ENCODE measurements at regions not wholly inside any gene's neighbourhood (a gene's known extent, or its start where the extent isn't known, plus 50 kb on each side); places are given as distances from the start of the nearest gene placed in this dataset.
"Not testable (repeated sequence)": the region's sequence is repeated elsewhere in the genome, so short reads cannot be mapped to it uniquely, and the experiment has no call there.

GRCh38 chr12:127984386-127985055 lies 282.4 kb upstream of the TMEM132C start:
- no peak for DNase-seq

GRCh38 chr12:127987199-127987901 lies 279.6 kb upstream of the TMEM132C start:
- DNase-seq: no peak

- no peak for DNase-seq
These were observed 275.5 kb upstream of the TMEM132C start for GRCh38 chr12:127991485-127991884.

DNA sequence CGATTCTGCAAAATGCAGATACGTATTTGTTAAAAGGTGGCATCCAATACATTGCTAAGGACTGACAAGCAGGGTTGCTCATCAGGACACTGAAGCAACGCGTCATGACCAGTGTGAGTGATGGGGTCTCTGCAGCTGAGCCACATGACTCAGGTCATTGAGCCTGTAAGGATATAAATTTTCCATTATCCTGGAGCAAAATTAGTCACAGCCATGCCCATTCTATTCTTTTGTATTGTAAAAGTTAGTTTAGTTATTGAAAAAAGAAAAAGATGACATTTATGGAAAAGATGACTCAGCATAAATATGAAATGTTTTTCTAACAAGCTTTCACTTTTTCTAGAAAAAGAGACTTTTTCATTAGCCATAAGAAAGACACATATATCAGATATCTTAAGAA lies 268.0 kb upstream of the TMEM132C start:
- no peak for DNase-seq

DNA sequence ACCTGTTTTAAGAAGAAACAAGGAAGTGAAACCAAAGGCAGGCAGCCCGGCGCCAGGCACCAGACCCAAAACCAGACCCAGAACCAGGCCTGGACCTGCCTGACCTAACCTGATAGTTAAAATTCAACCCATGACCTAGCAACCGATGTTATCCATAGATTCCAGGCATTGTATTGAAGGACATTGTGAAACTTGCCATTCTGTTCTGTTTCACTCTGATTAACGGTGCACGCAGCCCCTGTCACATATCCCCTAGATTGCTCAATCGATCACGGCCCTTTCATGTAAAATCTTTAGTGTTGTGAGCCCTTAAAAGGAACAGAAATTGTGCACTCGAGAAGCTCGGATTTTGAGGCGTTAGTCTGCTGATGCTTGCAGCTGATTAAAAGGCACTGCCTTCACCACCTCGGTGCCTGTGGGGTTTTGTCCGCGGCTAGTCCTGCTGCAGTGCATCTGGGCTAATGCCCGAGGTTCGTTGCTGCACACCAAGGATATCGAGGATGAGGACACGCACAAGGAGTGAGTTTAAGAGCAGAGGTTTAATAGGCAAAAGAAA lies 262.5 kb upstream of the TMEM132C start:
- no peak for DNase-seq

DNA sequence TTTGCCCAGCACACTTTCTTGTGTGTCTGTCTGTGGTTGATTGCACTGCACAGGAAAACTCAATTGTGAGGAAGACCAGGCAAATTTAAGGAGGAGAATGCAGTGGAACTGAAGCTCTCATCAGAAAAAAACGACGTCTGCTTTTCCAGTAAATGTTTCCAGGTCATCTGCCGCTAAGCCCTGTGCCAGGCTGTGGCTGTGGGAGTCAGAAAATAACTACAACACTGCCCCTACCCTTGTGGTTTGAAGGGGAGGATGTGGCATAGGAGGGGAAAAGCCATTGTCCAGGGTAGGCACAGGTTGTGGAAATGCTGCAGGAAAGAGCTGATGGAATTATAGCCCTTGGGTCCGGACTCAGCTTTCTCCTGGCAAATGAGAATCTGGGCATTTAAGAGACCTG lies 259.7 kb upstream of the TMEM132C start:
- DNase-seq: no peak

DNA sequence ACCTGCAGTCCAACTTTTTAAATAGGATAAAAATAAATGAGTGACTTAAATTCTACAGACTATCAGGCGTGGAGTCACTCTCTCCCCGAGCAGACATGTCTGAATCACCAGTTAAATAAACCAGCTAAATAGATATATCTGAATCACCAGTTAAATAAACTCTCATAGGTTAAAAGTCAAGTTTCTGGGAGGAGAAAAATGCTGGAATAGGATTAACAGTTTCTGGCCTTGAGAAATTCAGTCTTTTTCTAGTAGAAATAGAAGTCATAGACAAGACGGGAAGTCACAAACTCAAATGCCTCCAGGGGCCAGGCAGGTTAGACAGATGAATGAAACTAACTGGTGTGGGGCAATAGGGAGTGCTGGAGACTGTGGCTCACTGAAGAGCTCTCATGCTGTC lies 258.6 kb upstream of the TMEM132C start:
- no peak for DNase-seq

GRCh38 chr12:128009108-128009507 lies 257.9 kb upstream of the TMEM132C start:
- DNase-seq: no peak

DNA sequence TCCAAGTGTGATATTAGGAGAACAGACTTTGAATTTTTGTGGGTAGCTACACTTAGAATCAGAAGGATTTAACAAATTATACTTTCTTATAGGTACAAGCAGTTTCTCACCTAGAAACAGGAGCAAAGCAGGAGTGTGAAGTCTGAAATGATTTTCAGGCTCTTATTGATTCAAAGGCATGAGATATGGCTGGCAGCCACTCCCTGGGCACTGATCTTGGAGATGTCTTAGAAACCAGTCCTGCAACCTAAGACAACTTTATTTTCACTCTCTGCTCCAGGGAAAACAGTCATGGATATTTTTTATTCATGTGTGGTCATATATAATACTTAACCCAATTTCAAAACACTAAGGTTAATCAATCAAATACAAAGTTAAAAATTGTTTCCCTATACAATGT lies 254.9 kb upstream of the TMEM132C start:
- no peak for DNase-seq

GRCh38 chr12:128015276-128015675 lies 251.7 kb upstream of the TMEM132C start:
- DNase-seq: no peak

DNA sequence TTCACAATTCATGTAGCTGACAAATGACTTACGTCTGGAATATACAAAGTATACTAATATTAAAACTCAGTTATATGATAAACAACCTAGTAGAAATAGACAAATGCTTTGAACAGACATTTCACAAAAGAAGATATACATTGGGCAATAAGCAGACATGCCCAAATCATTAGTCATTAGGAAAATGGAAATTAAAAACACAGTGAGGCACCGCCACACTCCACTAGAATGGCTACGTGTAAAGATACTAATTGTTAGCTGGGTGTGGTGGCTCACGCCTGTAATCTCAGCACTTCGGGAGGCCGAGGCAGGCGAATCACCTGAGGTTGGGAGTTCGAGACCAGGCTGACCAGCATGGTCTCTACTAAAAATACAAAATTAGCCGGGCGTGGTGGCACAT lies 248.9 kb upstream of the TMEM132C start:
- DNase-seq: no peak

- DNase-seq: no peak
These were observed 246.9 kb upstream of the TMEM132C start for GRCh38 chr12:128019996-128020544.

DNA sequence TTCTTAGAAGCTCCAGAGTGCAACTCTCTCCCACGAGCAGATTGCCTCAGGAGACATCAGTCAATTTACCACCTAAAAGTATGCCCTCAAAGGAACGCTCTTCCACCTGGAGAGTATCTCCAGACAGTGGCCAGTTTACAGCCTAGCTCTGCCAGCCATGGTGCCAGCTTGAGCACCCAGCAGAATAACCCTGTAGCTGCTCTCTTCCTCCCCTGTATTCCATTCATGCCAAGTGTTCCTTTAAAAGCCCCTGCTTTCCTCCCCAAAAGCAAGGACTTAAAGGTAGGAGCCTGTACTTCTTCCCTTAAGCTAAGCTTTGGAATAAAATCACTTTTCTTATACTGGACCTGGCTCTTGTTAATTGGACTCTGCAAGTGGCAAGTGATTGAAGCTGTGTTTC lies 245.4 kb upstream of the TMEM132C start:
- no peak for DNase-seq

- no peak for DNase-seq
These were observed 241.3 kb upstream of the TMEM132C start for GRCh38 chr12:128025589-128026245.

DNA sequence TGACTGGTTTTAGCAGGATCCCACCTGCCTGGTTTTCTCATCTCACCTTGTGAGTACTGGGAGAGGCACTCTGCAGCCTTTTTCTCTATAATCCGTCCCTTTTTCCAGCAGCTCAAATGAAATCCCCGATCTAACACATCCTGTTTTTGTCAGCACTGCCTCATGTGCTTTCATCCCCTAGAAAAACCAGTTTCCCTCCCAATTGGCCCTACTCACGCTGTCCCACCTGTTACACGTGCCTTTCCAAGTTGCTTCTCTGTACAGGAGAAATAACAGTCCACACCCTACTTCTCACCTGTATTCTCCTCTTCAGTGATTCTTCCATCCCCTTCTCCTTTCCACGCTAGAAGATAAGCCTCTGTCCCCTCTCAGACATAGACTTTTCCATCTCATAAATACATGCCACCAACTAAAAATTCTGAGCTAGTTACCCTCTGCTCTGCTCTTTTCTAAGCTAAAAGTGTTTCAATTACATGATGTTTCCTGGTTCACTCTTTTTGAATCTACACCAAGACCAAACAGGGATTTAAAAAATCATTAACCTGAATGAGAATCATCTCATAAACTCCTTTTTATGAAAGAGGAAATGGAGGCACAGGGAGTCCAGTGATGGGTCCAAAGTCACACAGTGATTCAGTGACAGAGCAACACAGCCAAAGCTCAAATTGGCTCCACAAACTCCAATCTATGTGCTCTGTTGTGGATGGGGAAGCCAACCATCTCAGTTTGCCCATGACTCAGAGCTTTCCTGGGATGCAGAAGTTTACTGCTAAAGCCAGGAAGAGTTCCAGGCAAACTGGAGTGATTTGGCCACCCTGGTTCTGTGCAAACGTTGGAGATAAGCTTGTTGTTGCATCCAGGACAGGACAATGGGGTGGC lies 240.0 kb upstream of the TMEM132C start:
- no peak for DNase-seq

- no peak for DNase-seq
These were observed 233.5 kb upstream of the TMEM132C start for GRCh38 chr12:128033473-128033872.

DNA sequence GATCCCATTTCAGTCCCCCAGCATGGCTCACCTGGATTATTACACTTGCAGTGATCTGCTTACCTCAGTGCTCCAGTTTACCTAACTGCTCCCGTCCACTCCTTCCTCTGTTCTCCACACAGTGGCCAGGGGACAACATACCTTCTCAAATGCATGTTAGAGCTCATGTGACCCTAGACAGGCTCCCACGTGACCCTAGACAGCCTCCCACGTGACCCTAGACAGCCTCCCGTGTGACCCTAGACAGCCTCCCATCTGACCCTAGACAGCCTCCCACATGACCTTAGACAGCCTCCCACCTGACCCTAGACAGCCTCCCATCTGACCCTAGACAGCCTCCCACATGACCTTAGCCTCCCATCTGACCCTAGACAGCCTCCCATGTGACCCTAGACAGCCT lies 226.0 kb upstream of the TMEM132C start:
- no peak for DNase-seq

DNA sequence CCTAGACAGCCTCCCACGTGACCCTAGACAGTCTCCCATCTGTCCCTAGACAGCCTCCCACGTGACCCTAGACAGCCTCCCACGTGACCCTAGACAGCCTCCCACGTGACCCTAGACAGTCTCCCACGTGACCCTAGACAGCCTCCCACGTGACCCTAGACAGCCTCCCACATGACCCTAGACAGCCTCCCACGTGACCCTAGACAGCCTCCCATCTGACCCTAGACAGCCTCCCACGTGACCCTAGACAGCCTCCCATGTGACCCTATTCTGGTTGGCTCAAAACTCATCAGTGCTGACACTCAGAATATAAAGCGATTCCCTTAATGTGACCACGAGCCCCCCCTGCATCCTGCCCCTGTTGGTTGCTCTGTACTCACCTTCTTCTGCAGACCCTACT lies 224.7 kb upstream of the TMEM132C start:
- not testable (repeated sequence) for DNase-seq

DNA sequence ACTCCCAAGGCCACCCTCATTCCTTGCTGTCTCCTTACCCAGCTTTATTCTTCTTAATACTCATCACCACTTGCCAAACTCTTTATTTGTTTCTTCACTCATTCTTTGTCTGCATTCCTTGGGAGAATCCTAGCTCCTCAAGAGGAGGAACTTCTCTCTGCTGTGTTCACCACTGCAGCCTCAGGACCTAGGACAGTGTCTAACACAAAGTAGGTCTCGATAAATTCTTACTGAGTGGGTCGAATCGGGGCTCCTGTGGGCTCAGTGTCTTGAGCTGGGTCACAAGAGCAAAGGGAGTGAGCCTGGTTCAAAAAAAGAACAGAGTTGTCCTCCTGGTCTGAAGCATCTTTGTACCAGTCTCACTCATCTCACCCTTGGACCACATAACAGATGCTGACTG lies 224.1 kb upstream of the TMEM132C start:
- DNase-seq: no peak

DNA sequence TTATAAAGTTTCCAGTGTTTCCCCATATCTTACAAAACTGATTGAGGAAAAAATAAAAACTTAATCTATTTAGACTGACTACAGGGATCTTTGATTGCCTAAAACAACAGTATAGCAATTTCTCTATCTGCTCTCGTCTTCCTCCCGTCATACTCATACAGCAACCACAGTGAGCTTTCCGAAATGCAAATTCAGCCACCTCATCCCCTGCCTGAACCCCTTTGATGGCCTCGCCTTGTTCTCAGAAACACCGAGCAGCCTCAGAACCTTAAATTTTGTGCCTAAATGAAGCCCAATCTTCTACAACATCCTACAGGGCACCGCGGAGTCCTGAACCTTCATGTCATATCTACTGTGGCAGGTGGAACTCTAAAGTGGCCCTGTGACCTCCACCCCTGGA lies 223.7 kb upstream of the TMEM132C start:
- no peak for DNase-seq

GRCh38 chr12:128047266-128048060 lies 219.5 kb upstream of the TMEM132C start:
- DNase-seq: no peak

- no peak for DNase-seq
These were observed 214.6 kb upstream of the TMEM132C start for GRCh38 chr12:128052331-128052730.
